ENCODE measurements at regions not wholly inside any gene's neighbourhood (a gene's known extent, or its start where the extent isn't known, plus 50 kb on each side); places are given as distances from the start of the nearest gene placed in this dataset.
A peak's percentile ranks its signal among the peaks of the same experiment; 100 is the strongest.

GRCh38 chr5:15008476-15008875 lies 136.9 kb upstream of the ANKH start (continued):
- peak; percentile 14; the same call in 1 of the 2 replicates for TF ChIP-seq RXRA (IDR thresholded peaks at IDR 0.05; ENCODE audit: borderline replicate concordance, low read depth)
- peak; percentile 81 for TF ChIP-seq TCF12 (IDR thresholded peaks at IDR 0.05)
- TF ChIP-seq MEF2A (IDR thresholded peaks at IDR 0.05; ENCODE audit: borderline replicate concordance, low read depth): no peak
- no peak for TF ChIP-seq RAD21 (IDR thresholded peaks at IDR 0.05; ENCODE audit: low read length)
- no peak for TF ChIP-seq GATA2 (CRISPR knock-in tag; IDR thresholded peaks at IDR 0.05)
- no peak for TF ChIP-seq MXI1 (IDR thresholded peaks at IDR 0.05; ENCODE audit: low read depth, low read length)
- TF ChIP-seq MAX (IDR thresholded peaks at IDR 0.05; ENCODE audit: low read depth): peak; percentile 86; the same call in 1 of the 2 replicates
- no peak for TF ChIP-seq NRF1 (IDR thresholded peaks at IDR 0.05; ENCODE audit: low read depth, low read length)
- TF ChIP-seq TEAD4 (IDR thresholded peaks at IDR 0.05; ENCODE audit: borderline replicate concordance, insufficient read depth): no peak
- TF ChIP-seq JUND (IDR thresholded peaks at IDR 0.05): peak; percentile 81
- TF ChIP-seq RCOR1 (IDR thresholded peaks at IDR 0.05; ENCODE audit: low read length): no peak

GRCh38 chr5:15007646-15008045 lies 136.1 kb upstream of the ANKH start:
- CTCF ChIA-PET: interaction anchor here (1.0 to 3.4 kb wide), 2 partner anchors 265 to 281 kb away, joined by 3 to 50 read pairs; no protein-coding TSS in a partner anchor

More at GRCh38 chr5:15007646-15008045, 136.1 kb upstream of the ANKH start:
- H3K27me3 ChIP-seq (ENCODE audit: insufficient read depth): no peaks in the 10 kb centered on the region
- H3K4me2 ChIP-seq: no peak overlapping the region
- H3K9me3 ChIP-seq: no peaks in the 10 kb centered on the region
- no peaks in the 10 kb centered on the region for H3K9me2 ChIP-seq
- no peak overlapping the region for H3K9ac ChIP-seq
- no peak for DNase-seq
- H3K79me2 ChIP-seq (ENCODE audit: insufficient read depth): no peaks in the 10 kb centered on the region
- POLR2A ChIA-PET: no interaction called here
- no peaks in the 10 kb centered on the region for H3K36me3 ChIP-seq (replicated peaks in 1 of 2; ENCODE audit: control insufficient read depth in 1 of 2, insufficient read depth in 2 of 2, low read length in 1 of 2)
- 87% methylated on average over 4 of the region's 4 CpGs for WGBS (ENCODE audit: low lambda C conversion rate)
- TF ChIP-seq RXRA (IDR thresholded peaks at IDR 0.05; ENCODE audit: borderline replicate concordance, low read depth): no peak
- TF ChIP-seq, protein P1, sequence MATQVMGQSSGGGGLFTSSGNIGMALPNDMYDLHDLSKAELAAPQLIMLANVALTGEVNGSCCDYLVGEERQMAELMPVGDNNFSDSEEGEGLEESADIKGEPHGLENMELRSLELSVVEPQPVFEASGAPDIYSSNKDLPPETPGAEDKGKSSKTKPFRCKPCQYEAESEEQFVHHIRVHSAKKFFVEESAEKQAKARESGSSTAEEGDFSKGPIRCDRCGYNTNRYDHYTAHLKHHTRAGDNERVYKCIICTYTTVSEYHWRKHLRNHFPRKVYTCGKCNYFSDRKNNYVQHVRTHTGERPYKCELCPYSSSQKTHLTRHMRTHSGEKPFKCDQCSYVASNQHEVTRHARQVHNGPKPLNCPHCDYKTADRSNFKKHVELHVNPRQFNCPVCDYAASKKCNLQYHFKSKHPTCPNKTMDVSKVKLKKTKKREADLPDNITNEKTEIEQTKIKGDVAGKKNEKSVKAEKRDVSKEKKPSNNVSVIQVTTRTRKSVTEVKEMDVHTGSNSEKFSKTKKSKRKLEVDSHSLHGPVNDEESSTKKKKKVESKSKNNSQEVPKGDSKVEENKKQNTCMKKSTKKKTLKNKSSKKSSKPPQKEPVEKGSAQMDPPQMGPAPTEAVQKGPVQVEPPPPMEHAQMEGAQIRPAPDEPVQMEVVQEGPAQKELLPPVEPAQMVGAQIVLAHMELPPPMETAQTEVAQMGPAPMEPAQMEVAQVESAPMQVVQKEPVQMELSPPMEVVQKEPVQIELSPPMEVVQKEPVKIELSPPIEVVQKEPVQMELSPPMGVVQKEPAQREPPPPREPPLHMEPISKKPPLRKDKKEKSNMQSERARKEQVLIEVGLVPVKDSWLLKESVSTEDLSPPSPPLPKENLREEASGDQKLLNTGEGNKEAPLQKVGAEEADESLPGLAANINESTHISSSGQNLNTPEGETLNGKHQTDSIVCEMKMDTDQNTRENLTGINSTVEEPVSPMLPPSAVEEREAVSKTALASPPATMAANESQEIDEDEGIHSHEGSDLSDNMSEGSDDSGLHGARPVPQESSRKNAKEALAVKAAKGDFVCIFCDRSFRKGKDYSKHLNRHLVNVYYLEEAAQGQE (IDR thresholded peaks at IDR 0.05; ENCODE audit: low read depth, low read length): no peak
- TF ChIP-seq FOXJ3 (CRISPR knock-in tag; IDR thresholded peaks at IDR 0.05): no peak
- TF ChIP-seq FOSL2 (IDR thresholded peaks at IDR 0.05; ENCODE audit: borderline replicate concordance, low read depth): no peak
- TF ChIP-seq RAD21 (IDR thresholded peaks at IDR 0.05; ENCODE audit: low read length): no peak
- TF ChIP-seq, protein P2, sequence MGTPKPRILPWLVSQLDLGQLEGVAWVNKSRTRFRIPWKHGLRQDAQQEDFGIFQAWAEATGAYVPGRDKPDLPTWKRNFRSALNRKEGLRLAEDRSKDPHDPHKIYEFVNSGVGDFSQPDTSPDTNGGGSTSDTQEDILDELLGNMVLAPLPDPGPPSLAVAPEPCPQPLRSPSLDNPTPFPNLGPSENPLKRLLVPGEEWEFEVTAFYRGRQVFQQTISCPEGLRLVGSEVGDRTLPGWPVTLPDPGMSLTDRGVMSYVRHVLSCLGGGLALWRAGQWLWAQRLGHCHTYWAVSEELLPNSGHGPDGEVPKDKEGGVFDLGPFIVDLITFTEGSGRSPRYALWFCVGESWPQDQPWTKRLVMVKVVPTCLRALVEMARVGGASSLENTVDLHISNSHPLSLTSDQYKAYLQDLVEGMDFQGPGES (IDR thresholded peaks at IDR 0.05; ENCODE audit: low read depth, low read length): no peak
- no peak for TF ChIP-seq RCOR1 (IDR thresholded peaks at IDR 0.05; ENCODE audit: low read length)
- TF ChIP-seq MEF2A (IDR thresholded peaks at IDR 0.05; ENCODE audit: borderline replicate concordance, low read depth): no peak
- TF ChIP-seq NRF1 (IDR thresholded peaks at IDR 0.05; ENCODE audit: low read depth, low read length): no peak
- no peak for TF ChIP-seq NFIC (IDR thresholded peaks at IDR 0.05; ENCODE audit: borderline replicate concordance)
- no peak for TF ChIP-seq POLR2AphosphoS5 (IDR thresholded peaks at IDR 0.05; ENCODE audit: low read depth, low read length)
- TF ChIP-seq SIN3A (IDR thresholded peaks at IDR 0.05; ENCODE audit: borderline replicate concordance, low read depth, low read length): no peak
- TF ChIP-seq RFX5 (IDR thresholded peaks at IDR 0.05; ENCODE audit: low read length): no peak
- TF ChIP-seq ZBTB33 (IDR thresholded peaks at IDR 0.05; ENCODE audit: borderline replicate concordance, low read depth): no peak
- no peak for TF ChIP-seq PBX3 (IDR thresholded peaks at IDR 0.05)
- no peak for TF ChIP-seq TCF12 (IDR thresholded peaks at IDR 0.05)
- no peak for TF ChIP-seq TEAD4 (IDR thresholded peaks at IDR 0.05; ENCODE audit: borderline replicate concordance, insufficient read depth)
- no peak for TF ChIP-seq GATA2 (CRISPR knock-in tag; IDR thresholded peaks at IDR 0.05)
- no peak overlapping the region for H2AFZ ChIP-seq (ENCODE audit: low read depth)
- H3K4me1 ChIP-seq (ENCODE audit: control insufficient read depth in 1 of 2, insufficient read depth in 2 of 2, low read depth in 1 of 2, low read length in 1 of 2): peaks cover 2 to 12% of the 10 kb centered on the region in 2 experiments
- no peak overlapping the region for H3K4me3 ChIP-seq (ENCODE audit: low read depth in 2 of 2, low read length in 1 of 2)
- H3F3A ChIP-seq (replicated peaks; ENCODE audit: insufficient read depth): peaks cover 10% of the 10 kb centered on the region
- H4K20me1 ChIP-seq (ENCODE audit: insufficient read depth): no peaks in the 10 kb centered on the region
- H3K27ac ChIP-seq (ENCODE audit: low read depth in 2 of 2, low read length in 1 of 2): peak overlapping the region in 1 of 2 experiments; percentile 89; a peak in 1 of 4 replicates

Data from SK-N-SH (cell line).